Epithelial cell of prostate (primary cell): ENCODE measurements at regions not wholly inside any gene's neighbourhood (a gene's known extent, or its start where the extent isn't known, plus 50 kb on each side); places are given as distances from the start of the nearest gene placed in this dataset.

Source experiments
- DNase-seq: peaks from one replicate; pipeline ENCODE4 v3.0.0-alpha.2; 2011; ENCODE audit warnings: low read depth, low spot score
- H3K27ac ChIP-seq: fragments of 450-650 bp; 2 replicates; pipeline ENCODE4 v1.5.1; 2017; ENCODE audit warnings: mild to moderate bottlenecking

GRCh38 chrX:94977986-94978385, 1304.0 kb downstream of the FAM133A start:
- H3K27ac ChIP-seq: no peak overlapping the region
- DNase-seq: no peak
